CMK (cell line): ENCODE measurements at regions not wholly inside any gene's neighbourhood (a gene's known extent, or its start where the extent isn't known, plus 50 kb on each side); places are given as distances from the start of the nearest gene placed in this dataset.
"Not testable (repeated sequence)": the region's sequence is repeated elsewhere in the genome, so short reads cannot be mapped to it uniquely, and the experiment has no call there.

ENCODE experiments used
- DNase-seq: peaks from one replicate; pipeline ENCODE4 v3.0.0-alpha.2; 2010; ENCODE audit warnings: low read depth

DNA sequence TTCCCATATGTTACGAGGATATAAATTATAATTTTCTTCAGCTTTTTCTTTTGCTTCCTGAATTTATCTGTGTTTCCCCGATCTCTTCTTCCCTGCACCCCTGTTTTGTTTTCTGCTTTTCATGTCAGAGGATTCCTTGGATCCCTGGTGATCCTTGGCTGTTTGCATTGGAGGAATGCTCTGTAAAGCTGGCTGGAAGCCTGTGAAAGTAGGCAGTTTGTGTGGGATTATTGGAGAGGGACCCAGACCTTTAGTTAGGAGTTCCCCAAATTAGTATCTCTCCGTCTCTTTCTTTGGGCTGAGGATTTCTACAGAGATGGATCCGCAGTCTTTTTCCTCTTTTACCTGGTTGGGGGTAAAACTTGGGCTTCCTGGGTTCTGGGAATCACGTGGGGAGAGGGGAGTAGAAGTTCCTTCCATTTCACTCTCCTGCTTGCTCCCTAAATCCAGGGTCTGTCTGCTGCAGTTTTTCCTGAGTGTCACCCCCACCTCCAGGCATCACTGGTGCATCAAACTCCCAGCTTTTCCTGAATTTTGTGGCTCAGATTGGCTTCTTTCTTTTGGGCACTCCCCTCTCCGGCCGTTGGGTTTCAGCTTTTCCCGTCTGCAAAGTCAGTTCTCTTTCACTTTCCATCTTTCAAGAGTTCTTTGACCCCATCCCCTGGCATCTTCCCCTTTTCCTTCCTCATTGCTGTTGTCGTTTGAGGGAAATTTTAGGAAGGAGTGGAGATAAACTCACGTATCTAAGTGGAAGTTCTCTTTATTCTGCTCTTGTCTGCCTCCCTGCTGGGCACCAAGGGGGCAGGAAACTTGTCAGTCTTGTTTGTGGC, 79.1 kb upstream of the ALX4 start:
- DNase-seq, result no peak

GRCh38 chr11:44389963-44390605, 80.1 kb upstream of the ALX4 start:
- no peak for DNase-seq

- not testable (repeated sequence) for DNase-seq
These were observed 81.1 kb upstream of the ALX4 start for GRCh38 chr11:44391004-44391403.

- DNase-seq, result not testable (repeated sequence)
These were observed 86.8 kb upstream of the ALX4 start for GRCh38 chr11:44396746-44397145.

DNA sequence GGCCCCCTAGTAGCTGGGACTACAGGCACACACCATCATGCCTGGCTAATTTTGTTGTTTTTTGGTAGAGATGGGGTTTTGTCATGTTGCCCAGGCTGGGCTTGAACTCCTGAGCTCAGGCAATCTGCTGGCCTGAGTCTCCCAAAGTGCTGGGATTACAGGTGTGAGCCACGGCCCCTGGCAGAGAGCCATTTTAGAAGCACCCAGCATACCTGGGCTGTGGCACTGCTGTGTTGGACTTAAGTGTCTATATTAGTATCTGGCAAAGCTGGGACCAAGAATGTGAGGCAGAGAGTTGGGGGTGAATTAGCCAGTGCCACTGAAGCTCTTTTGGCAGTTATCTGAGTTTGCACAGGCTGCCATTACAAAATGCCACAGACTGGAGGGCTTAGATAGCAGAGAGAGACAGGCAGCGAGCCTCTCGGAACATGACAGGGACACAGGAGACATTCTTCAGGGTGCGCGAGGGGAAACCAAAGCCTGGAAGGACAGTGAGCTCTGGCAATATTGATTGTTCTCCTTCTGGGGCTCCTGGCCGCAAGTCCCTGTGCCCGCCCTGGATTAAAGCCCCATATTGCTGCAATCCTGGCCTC, 87.7 kb upstream of the ALX4 start:
- DNase-seq, result no peak

- no peak for DNase-seq
These were observed 88.5 kb upstream of the ALX4 start for GRCh38 chr11:44398266-44399030.

GRCh38 chr11:44399968-44400367, 90.0 kb upstream of the ALX4 start:
- DNase-seq, result no peak

DNA sequence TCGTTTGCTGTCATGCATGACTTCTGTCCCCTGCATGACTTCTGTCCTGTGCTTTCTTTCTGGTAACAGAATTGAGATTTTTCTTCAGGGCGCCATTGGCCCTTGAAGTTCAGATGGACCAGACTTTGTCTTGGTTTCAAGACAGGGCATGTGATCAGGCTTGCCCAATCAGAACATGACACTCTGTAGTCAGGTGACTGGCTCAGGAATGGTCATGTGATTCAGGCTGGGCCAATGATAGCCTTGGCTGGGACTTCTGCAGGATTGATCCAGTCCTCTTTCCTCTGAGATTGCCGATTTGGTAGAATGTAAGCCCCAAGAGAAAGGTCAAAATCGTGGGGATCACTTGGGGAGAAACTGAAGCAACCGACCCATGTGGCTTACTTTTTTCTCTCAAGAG, 90.5 kb upstream of the ALX4 start:
- DNase-seq, result no peak

DNA sequence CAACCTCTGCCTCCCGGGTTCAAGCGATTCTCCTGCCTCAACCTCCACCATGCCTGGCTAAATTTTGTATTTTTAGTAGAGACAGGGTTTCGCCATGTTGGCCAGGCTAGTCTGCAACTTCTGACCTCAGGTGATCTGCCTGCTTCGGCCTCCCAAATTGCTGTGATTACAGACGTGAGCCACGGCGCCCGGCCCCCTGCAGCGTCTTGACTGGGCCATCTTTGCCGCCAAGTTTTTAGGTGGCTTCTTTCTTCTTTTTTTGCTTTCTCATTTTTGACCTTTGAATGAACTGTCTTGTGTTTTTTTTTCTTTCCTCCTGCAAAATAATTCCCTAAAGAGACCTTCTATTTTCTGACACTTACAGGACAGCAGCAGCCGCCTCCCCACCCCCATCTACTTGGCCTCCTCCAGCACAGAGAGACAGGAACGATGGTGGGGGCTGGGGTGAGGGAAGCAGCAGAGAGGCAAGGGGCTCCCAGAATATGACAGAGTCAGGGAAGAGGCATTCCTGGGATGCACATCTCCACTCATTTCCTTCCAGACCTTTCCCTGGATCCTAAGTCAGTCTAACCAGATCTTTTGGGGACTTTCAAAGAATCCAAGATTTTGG, 92.6 kb upstream of the ALX4 start:
- no peak for DNase-seq

DNA sequence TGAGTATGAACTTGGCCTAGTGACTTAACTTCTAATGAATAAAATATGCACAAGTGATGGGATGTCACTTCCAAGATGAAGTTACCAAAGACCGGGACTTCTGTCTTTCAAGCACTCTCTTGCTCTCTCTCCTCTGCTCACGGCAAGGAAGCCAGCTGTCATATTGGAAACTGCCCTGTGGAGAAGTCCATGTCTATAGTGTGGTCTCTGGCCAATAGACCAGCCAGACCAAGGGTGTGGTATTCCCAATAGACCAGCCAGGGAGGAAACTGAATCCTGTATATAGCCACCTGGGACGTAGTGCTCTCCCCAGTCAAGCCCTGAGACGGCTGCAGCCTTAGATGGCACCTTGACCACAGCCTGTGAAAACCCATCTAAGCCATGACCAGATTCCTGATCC, 93.2 kb upstream of the ALX4 start:
- DNase-seq, result no peak

- DNase-seq, result no peak
These were observed 93.8 kb upstream of the ALX4 start for GRCh38 chr11:44403587-44404273.

DNA sequence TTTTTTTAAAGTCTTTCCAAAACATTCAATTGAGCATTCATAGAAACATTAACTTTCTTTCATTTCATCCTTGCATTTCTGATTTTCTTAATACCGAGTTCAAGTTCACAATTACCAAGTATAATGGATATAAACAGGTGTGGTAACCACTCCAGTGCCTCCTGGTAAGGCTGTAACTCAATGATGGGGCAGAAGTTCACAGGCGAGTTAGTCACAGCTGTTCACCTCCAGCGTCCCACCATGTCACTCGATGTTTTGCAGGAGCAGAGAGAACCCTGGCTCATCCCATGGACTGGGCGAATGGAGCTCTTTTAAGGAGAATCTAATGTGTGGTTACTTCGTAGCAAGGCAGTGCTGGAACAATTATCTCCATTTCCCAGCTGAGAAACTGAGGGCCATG, 94.4 kb upstream of the ALX4 start:
- no peak for DNase-seq

- DNase-seq, result no peak
These were observed 94.9 kb upstream of the ALX4 start for GRCh38 chr11:44404736-44405395.

DNA sequence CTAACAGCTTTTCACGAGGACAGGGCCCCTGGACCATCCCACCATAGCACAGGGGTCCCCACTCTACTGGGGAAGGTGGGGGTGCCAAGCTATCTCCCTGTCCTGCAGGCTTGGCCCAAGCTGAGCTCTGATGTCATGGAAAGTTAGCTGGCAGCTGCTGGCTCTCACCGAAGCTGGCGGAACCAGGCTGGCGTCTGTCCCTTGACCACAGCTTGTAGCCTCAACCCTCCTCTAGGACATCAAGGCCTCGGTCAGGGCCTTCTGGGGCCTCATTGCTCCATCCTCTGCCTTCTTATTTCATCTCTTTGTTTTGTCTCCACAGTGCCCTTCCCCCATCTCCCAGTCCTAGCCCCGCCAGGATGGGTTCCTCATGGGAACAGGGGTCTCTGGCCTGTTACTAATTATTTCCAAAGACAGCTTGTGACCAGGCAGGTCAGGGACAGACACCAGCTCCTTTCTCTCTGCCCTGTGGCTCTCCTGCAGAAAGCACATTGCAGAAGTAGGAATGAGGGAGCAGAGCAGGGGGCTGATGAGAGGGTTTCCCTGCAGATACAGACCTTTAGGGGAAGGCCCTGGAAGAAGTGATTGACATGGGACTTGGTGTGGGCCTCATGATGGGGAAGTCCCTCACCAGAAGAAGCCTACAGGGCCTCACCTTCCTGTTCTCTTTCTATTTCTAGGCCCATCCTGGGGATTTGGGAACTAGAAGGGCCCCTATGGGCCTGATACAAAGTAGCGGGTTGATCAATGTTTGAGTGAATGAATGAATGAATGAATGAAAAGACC, 97.5 kb upstream of the ALX4 start:
- DNase-seq, result no peak

GRCh38 chr11:44408141-44408540, 98.2 kb upstream of the ALX4 start:
- DNase-seq, result no peak

DNA sequence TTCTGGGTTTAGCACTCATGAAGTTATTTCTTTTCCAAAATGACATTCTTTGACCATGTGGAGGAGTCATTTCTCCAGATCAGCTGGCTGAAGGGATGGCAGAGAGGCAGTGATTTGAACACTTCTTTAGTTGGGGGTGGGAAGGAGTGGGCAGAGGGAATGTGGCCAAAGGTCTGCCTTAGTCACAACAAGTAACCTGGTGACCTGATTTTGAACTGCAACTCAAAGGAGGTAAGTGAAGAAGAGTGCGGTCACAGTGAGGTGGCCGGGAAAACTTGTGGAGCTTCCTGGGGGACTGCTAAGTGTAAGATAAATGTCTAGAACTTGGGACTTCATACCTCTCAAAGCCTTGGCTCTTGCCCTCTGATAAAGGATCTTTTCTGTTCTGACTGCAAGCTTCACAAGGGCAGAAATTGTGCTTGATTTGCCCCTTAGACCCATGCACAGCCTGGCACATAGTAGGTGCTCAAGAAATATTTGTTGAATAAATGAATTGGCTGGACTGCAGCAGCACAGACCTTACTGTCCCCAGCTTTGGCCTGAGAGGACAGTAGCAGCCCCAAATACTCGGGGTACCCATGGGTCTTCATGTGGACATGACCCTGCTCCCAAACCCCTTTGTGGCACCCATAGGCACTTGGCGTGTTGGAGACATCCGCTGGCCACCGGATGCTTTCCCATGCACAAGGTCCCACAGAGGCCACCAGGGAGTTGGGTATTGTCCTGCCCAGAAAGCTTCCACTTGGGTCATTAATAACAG, 99.0 kb upstream of the ALX4 start:
- DNase-seq, result no peak

DNA sequence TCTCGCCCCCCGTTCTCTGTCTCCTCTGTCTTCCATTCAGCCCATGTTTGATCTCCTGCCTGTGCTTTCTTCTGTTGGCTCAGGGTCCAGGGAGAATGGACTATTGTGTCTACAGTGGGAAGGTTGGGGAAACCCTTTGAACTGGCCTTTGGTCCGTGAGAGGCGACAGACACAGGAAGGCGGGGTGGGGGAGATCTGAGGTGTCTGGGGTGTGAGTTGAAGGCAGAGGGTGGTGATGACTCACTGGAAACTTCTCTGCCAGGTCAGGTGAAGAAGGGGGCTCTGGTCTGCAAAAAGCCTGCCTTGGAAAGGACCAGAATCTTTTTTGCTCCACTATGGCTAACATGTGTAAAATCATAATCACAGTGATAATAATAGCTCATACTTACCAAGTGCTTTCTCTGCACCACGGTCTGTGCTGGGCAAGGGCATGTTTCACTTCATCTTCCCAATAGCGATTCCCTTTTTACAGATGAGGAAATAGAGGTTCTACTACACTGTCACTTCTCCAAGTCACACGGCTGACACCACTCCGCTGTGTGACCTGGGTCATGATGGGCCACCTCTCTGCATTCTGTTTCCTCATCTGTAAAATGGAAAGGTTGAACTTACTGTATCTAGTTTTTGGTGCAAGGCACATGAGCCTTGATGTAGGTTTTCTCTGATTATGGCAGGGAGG, 99.8 kb upstream of the ALX4 start:
- no peak for DNase-seq

- DNase-seq, result no peak
These were observed 106.8 kb upstream of the ALX4 start for GRCh38 chr11:44416776-44417175.
